PC-9 (cell line): ENCODE measurements at regions not wholly inside any gene's neighbourhood (a gene's known extent, or its start where the extent isn't known, plus 50 kb on each side); places are given as distances from the start of the nearest gene placed in this dataset.

ENCODE experiments used
- BruUV-seq: library from RNA; stranded (reverse); fragments of 400-500 nt; replicated peaks from 2 replicates; lab custom pipeline; 2021; lab: Mats Ljungman, UMichigan
- CTCF ChIA-PET: fragments of 300-600 bp; sonication (Branson Sonifier 250); formaldehyde crosslinking; loops from one replicate; lab custom pipeline; 2022; ENCODE audit warnings: antibody characterized with exemption; lab: Charles Lee
- POLR2A ChIA-PET: fragments of 300-600 bp; sonication (Branson Sonifier 250); formaldehyde crosslinking; loops from one replicate; lab custom pipeline; 2022; ENCODE audit warnings: antibody characterized with exemption; ENCODE audit not compliant: unreplicated experiment; lab: Charles Lee
- DNase-seq, 2 experiments: peaks; one replicate each; pipeline versions ENCODE4 v3.0.0 to v3.0.0-alpha.2; 2015 to 2022; ENCODE audit warnings: mixed read lengths in 1 of 2
- H2AFZ ChIP-seq: fragments of 200-600 bp; sonication (generic); 2 replicates; pipeline ENCODE4 v1.8.1; 2017; ENCODE audit warnings: antibody characterized with exemption
- H3F3A ChIP-seq: fragments of 200-600 bp; sonication (generic); 2 replicates; pipeline ENCODE4 v1.8.1; 2017; ENCODE audit warnings: antibody characterized with exemption, mild to moderate bottlenecking, low read depth; ENCODE audit not compliant: insufficient read depth
- H3K27ac ChIP-seq: fragments of 200-600 bp; sonication (generic); 2 replicates; pipeline ENCODE4 v1.6.1; 2016; ENCODE audit warnings: mixed run types
- H3K27me3 ChIP-seq: fragments of 200-600 bp; sonication (generic); 2 replicates; pipeline ENCODE4 v1.6.1; 2016; ENCODE audit warnings: low read depth, mixed run types; ENCODE audit not compliant: insufficient read depth
- H3K36me3 ChIP-seq: fragments of 200-600 bp; sonication (generic); 2 replicates; pipeline ENCODE4 v1.6.1; 2016; ENCODE audit warnings: low read depth, mixed run types
- H3K4me1 ChIP-seq: fragments of 200-600 bp; sonication (generic); replicated peaks from 2 replicates; pipeline ENCODE4 v1.6.1; 2016; ENCODE audit warnings: mixed run types; ENCODE audit not compliant: insufficient read depth
- H3K4me2 ChIP-seq: fragments of 200-600 bp; sonication (generic); 2 replicates; pipeline ENCODE4 v1.6.1; 2017; ENCODE audit warnings: mixed run types
- H3K4me3 ChIP-seq: fragments of 200-600 bp; sonication (generic); 2 replicates; pipeline ENCODE4 v1.6.1; 2016; ENCODE audit warnings: mixed run types
- H3K79me2 ChIP-seq: fragments of 200-600 bp; sonication (generic); 2 replicates; pipeline ENCODE4 v1.6.1; 2017; ENCODE audit warnings: low read depth, mixed run types
- H3K9me2 ChIP-seq: fragments of 200-600 bp; sonication (generic); 2 replicates; pipeline ENCODE4 v1.8.1; 2017; ENCODE audit warnings: mild to moderate bottlenecking; ENCODE audit not compliant: insufficient read depth
- H3K9me3 ChIP-seq: fragments of 200-600 bp; sonication (generic); 2 replicates; pipeline ENCODE4 v1.8.1; 2016; ENCODE audit warnings: low read depth; ENCODE audit not compliant: insufficient read depth
- H4K20me1 ChIP-seq: fragments of 200-600 bp; sonication (generic); 2 replicates; pipeline ENCODE4 v1.8.1; 2017; ENCODE audit not compliant: insufficient read depth
- CTCF ChIP-seq: fragments of 200-600 bp; sonication (generic); conservative IDR thresholded peaks from 2 replicates; pipeline ENCODE4 v1.6.1; 2017; ENCODE audit warnings: mixed run types, antibody characterized with exemption, mild to moderate bottlenecking, moderate library complexity
- EZH2 ChIP-seq: fragments of 200-600 bp; sonication (generic); IDR thresholded peaks from 2 replicates; pipeline ENCODE4 v1.8.0; 2017; ENCODE audit warnings: antibody characterized with exemption, low read depth
- intact Hi-C: fragments of 100-400 bp; cut with micrococcal nuclease; formaldehyde crosslinking; loops from one replicate; pipeline ENCODE4 v1.10.0; 2022; ENCODE audit not compliant: unreplicated experiment

DNA sequence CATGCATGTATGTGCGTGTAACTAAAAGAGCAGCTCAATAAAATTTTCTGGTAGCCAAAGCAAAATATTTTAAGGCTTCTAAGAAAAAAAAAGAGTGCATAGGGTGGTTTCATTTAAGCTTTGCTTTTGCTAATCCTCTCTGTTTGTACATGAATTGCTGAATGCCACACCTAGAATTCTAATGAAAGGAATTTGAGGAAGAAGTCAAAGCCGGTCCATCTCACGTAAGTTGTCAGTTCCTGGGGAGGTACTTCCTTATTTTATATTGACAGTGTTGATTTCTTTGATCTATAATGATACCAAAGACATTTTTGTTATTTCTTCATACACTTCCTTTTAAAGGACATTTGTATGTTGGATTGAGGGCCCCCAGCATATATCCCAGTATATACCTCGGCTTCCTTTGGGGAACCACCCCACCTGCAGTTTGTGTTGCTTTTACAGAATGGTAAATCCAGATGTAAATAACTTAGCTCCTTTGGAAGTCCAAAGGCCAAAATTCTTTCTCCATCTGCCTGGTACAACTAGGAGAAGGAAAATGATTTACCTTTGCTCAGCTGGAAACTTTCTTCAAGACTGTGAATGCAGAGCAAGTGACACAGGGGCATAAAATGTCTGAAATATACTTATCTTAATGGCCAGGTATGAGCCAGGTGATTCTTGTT is 420.9 kb upstream of the ATP2B1 start:
- no peak overlapping the region for H3K27ac ChIP-seq
- no TSS peak for BruUV-seq
- no peaks in the 10 kb centered on the region for H3K27me3 ChIP-seq
- no peak overlapping the region for H2AFZ ChIP-seq
- ChIA-PET CTCF (no interaction called here), POLR2A (no interaction called here)
- intact Hi-C loops: no loop called here
- no peak overlapping the region for H3K4me2 ChIP-seq
- no peaks in the 10 kb centered on the region for H3K36me3 ChIP-seq
- no peaks in the 10 kb centered on the region for H3F3A ChIP-seq
- H3K4me1 ChIP-seq: 0 out of 2 replicates have a peak, but pooled peaks cover 3% of the 10 kb centered on the region
- no peak overlapping the region for H3K4me3 ChIP-seq
- TF ChIP-seq EZH2 (no peak), CTCF (no peak)
- H3K79me2 ChIP-seq: no peaks in the 10 kb centered on the region
- H3K9me2 ChIP-seq: no peaks in the 10 kb centered on the region
- H3K9me3 ChIP-seq: peaks cover 4% of the 10 kb centered on the region; the same call in 1 of the 2 replicates
- no peaks in the 10 kb centered on the region for H4K20me1 ChIP-seq
- DNase-seq: no peak

DNA sequence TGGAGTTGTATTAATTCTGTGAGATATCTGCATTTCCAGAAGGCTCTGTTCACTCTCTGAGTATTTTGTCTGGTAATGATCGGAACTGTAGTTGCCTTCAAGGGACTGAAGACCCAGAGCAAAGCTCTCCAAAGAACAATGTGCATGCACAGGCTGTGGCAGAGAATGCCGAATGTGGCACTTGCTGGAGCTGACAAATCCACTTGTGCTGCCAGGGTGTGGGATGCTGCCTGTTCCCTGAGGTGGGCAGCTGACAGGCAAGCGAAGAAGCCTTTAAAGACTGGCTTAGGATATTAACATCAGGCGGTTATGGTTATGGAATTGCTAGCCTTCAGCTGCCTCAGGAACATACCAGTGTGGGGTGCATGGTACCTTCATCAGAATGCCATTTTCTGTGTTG is 419.9 kb upstream of the ATP2B1 start:
- no peaks in the 10 kb centered on the region for H3K27me3 ChIP-seq
- H2AFZ ChIP-seq: no peak overlapping the region
- TF ChIP-seq EZH2 (no peak), CTCF (no peak)
- H3K27ac ChIP-seq: no peak overlapping the region
- no peak overlapping the region for H3K4me3 ChIP-seq
- no peak for DNase-seq
- no peaks in the 10 kb centered on the region for H3F3A ChIP-seq
- ChIA-PET CTCF (no interaction called here), POLR2A (no interaction called here)
- intact Hi-C loops: no loop called here
- H3K4me2 ChIP-seq: no peak overlapping the region
- H3K36me3 ChIP-seq: no peaks in the 10 kb centered on the region
- 0 out of 2 replicates have a peak, but pooled peaks cover 3% of the 10 kb centered on the region for H3K4me1 ChIP-seq
- H3K9me2 ChIP-seq: no peaks in the 10 kb centered on the region
- H4K20me1 ChIP-seq: no peaks in the 10 kb centered on the region
- H3K9me3 ChIP-seq: no peaks in the 10 kb centered on the region
- H3K79me2 ChIP-seq: no peaks in the 10 kb centered on the region
- BruUV-seq: no TSS peak

GRCh38 chr12:90126125-90126524 is 417.5 kb upstream of the ATP2B1 start:
- no peak for DNase-seq
- Histone ChIP-seq H3K36me3 (no peaks in the 10 kb centered on the region), H2AFZ (no peak overlapping the region), H3K79me2 (no peaks in the 10 kb centered on the region), H3K27me3 (no peaks in the 10 kb centered on the region), H3K4me3 (no peak overlapping the region), H3K4me1 (0 out of 2 replicates have a peak, but pooled peaks cover 3% of the 10 kb centered on the region), H3K4me2 (no peak overlapping the region), H3K9me3 (no peaks in the 10 kb centered on the region), H4K20me1 (no peaks in the 10 kb centered on the region), H3F3A (no peaks in the 10 kb centered on the region), H3K9me2 (no peaks in the 10 kb centered on the region), H3K27ac (no peak overlapping the region)
- TF ChIP-seq EZH2 (no peak), CTCF (no peak)
- intact Hi-C loops: no loop called here
- POLR2A ChIA-PET: no interaction called here
- CTCF ChIA-PET: no interaction called here
- no TSS peak for BruUV-seq
